GM19238 (cell line): ENCODE measurements at regions not wholly inside any gene's neighbourhood (a gene's known extent, or its start where the extent isn't known, plus 50 kb on each side); places are given as distances from the start of the nearest gene placed in this dataset.
"Not testable (repeated sequence)": the region's sequence is repeated elsewhere in the genome, so short reads cannot be mapped to it uniquely, and the experiment has no call there.

Source experiments
- DNase-seq: peaks from one replicate; pipeline ENCODE4 v3.0.0; 2011; ENCODE audit warnings: low spot score; ENCODE audit not compliant: insufficient read length

DNA sequence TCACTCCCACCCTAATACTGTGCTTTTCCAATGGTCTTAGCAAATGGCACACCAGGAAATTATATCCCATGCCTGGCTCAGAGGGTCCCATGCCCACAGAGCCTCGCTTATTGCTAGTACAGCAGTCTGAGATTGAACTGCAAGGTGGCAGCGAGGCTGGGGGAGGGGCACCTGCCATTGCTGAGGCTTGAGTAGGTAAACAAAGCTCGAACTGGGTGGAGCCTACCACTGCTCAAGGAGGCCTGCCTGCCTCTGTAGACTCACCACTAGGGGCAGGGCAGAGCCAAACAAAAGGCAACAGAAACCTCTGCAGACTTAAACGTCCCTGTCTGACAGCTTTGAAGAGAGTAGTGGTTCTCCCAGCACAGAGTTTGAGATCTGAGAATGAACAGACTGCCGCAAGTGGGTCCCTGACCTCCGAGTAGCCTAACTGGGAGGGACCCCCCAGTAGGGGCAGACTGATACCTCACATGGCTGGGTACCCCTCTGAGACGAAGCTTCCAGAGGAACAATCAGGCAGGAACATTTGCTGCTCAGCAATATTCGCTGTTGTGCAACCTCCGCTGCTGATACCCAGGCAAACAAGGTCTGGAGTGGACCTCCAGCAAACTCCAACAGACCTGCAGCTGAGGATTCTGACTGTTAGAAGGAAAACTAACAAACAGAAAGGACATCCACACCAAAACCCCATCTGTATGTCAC, 150.7 kb upstream of the FOXA2 start:
- DNase-seq = not testable (repeated sequence)

DNA sequence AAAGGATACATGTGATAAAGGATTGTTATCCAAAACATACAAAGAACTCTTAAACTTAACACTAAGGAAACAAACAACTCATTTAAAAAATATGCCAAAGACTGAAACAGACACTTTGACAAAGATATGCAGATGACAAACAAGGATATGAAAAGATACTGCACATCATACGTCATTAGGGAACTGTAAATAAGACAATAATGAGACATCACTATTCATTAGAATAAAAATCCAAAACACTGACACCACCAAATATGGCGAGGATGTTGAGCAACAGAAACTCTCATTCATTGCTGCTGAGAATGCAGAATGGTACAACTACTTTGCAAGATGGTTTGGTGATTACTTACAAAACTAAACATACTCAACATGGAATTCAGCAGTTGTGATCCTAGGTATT, 156.5 kb upstream of the FOXA2 start:
- no peak for DNase-seq

DNA sequence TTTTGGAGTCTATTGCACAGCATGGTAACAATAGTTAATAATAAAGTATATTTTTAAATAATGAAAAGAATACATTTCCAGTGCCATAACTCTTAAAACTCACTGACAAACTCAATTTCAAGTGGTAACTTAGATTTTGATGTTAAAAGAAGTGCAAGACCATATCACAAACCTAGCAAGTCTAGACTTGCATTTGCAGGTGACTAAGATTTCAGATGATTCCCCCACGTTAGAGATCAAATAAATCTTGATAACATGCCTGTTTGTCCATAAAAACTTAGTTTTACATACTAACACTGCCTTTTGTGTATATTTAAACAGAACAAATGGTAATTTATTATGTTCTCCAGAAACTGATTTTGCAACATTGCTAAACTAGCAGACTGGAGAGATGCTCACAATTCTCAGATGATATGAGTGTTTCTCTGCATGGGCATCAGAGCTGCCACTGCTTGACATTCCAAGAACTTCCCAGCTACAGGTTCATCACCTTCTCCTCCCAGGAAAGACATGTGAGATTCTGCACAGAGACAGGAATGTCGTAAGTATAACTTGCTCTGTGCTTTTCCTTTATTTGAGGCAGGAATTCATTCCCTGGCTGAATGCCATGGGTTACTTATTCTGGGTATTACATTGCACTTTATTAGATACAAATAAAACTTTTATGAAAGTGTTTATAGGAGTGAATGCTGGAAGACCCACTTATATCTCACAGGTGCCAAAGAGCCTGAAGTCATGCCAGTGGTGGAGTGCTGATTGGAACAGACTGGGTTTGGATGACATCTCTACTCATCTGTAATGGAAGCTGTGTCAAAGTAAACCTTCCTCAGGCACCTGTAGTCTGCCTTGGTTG, 160.2 kb upstream of the FOXA2 start:
- DNase-seq = no peak

DNA sequence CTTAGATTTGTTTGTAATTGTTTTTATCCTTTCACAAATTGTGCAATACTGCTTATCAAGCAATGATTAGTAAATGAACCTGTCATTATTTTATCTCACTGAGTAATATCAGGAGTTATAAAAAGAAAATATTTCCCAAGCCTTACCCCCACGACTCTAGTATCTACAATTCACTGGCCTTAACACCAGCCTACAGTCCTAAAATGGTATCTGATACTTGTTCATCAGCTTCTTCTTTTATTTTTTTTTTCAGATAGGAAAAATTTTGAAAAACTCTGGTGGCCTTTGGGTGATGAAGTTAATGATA, 160.8 kb upstream of the FOXA2 start:
- DNase-seq = no peak

DNA sequence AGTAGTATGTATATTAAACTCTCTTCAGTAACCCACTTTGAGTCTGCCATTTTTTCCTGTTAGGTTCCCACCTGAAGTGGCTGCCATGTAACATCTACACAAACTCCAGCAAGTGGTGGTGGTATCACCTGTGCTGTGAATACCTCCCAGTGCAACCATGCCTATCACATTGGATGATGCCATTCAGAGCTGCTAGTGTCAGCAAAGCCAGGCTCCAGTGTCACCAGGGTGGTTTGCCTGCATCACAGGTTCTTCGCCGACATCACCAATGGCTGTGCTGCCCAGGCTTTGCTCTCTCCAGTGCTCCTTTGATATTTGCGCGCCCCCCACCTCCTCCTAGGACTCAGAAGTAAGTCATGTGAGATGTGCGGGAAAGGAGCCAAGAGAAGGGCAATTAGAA, 162.6 kb upstream of the FOXA2 start:
- no peak for DNase-seq

DNA sequence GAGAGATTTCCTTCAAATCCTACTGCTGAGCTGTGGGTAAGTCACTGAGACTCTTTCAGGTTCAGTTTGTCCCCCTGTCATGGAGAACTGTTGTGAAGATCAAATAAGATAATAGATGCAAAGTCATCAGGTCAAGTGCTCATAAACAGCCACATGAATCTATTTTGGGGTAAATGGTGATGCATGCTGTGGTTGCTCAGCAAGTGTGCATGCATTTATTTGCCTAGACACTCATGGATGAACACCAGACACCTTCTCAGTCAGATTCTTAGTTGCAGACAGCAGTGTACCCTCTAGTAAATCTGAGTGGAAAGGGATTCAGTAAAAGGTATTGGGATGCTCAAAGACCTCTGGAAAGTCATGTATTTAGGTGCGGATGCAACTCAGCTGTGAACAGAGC, 168.0 kb upstream of the FOXA2 start:
- no peak for DNase-seq

DNA sequence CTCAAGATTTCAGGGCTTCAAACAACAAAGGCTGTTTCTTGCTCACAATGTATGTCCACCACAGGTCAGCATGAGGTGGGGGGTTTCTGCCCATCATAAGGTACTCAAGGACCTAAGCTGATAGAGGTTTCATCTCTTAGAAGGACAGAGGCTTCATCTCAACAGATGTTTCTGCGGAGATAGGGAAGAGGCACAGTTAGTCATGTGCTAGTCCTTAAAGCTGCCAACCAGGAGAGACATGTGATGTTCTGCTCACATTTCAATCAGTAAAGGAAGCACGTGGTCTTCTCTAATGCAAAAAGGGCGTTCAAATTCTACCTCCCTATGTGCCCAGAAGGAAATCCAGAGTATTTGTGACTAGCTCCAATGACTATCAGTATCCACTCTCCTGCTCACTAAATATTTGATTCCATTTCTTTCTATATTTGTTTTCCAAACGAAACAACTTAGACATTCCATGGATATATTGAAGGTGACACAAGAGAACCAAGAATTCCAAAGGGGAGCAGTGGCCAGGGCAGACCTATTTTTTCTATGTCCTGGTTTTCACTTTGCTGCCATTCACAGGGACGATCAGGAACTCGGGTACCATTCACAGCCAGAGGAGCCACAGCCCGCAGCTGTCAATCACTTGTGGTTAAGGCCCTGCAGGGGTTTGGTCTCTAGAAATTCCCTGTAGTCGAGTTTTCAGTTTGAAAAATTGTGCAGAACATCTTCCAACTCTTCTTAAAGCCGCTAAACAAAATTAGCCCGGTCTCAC, 173.2 kb upstream of the FOXA2 start:
- no peak for DNase-seq

DNA sequence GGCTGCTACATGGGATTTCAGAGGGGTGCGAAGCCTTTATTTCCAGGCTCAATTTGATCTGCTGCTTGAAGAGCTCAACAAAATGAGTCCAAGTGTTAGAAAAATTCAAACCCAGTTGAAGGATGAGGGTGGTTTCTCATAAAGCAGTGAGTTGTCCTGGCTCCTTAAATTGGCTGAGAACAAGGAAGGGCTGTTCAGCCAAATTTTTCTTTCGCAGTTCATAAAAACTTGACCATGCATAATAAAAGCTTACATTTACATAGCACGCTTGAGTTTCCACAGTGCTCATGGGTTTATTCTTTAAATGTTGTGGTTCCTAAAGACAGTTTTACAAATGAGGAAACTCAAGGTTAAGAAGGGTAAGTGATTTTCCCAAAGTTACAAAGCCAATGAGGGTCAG, 174.4 kb upstream of the FOXA2 start:
- no peak for DNase-seq

DNA sequence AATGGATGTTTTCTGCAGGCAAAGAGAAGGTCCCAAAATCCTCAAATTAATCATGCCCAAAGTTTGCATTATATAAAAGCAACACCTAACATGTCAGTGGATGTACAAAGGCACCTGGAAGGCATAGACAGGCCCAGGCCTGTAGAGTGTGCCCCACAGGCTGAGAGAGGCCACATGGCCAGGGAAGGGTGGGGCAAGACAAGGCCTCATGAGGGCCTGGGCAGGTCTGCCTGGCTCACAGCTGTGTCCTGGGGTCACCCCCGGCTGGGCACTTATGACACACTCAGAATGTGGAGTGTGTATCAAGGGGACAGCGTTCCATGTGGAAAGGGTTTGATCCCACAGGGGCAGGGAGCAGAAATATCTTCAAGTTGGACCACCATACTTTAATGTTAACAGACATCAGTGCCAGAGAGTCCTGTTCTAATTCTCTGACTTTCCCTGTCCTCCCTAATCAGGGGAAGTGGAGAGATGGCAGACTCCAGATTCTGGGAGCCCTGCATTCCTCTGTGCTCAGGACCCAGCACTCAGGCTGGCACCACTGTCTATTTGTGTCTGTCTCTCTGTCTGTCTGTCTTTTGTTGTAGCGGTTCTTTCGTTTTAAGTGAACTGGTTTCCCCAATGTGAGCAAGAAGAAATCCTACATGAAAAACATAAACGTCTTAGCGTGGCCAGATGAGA, 178.3 kb upstream of the FOXA2 start:
- DNase-seq = no peak

DNA sequence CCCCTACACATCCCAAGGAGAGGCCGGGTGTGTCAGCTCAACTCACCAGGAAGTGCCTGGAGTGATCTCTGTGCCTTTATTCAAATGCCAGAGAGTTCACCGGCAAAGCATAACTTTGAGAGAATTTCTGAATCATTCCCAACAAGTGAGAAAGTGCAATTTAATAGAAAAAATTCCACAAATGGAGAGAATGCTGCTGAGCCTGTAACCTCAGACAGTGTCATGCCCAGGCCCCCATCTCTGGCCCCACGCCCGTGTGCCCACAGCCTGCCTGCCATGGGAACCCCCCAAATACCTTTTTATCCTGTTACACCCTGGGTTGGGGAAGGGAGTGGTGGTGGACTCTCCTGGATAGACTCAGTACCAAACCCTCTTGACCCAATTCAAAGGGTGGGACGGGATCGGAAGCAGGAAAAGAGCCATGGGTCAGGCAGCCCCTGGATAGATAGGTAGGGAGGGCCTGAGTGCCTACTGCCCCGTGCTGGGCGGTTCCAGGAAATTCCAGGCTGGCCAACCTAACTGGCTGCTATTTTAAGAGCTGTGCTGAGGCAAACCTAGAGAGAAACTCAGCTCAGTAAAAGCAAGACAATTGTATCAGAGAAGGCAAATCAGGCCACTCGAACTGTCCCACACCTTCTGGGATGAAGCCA, 179.0 kb upstream of the FOXA2 start:
- DNase-seq = no peak

DNA sequence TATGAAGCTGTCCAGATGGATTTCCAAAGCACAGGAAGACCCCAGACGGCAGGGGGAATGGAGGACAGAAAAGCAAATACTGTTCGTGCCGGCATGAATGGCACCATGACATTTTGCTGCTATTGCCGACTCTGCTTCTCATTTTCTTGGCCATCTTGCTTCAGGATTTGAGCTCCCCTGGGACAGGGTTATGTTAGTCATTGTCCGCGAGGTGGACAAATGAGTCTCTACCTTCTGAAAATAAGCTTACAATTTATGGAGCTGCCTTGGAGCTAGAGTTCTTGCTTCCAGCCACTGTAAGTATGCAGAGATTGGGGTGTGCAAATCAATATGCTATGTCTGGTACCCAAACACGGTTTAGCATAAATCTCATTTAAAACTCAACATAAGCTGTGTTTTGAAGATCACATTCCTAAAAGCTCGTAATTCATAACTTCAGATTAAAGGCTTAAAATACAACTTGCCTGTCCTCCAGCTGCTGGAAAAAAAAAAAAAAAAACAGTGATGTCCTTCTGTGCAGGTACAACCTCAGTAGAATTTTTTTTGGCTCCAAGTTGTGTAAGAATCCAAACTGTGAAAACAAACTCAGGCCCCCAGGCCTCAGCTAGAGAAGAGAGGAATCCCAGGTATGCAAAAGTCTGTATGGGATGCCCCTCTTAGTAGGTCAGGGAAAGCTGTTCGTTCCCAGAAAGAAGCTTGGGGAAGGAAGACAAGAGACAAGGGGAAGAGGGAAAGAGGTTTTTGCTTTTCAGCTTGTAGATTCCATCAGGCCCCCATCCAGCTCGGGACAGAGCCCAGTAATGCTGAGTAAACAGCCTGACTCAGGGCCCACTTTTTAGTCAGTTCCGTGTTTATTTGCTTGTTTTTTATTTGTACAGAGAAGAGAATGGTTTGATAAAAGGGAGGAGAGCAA, 184.2 kb upstream of the FOXA2 start:
- no peak for DNase-seq

DNA sequence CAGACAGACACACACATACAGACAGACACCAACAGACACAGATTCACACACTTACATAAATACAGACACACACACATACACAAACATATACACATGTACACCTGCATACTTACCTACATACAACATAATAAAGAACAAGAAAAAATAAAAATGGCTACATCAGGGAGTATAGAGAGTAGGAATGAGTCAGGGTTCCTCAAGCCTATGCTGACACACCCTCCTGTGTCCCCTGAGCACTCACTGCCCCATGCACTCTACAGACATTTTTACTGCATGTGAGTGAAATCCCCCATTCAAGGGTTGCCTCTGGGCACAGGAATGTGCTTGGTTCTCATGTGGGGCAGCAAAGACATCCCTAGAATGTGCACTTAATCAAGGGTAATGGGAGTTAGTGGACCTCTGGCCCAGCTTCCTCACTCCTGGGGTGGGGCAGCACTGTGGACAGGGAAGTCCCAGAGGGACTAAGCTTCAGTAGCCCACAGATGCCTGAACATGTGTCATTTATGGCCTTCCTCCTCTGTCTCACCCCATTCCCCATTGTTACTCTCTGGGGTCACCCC, 185.9 kb upstream of the FOXA2 start:
- no peak for DNase-seq

DNA sequence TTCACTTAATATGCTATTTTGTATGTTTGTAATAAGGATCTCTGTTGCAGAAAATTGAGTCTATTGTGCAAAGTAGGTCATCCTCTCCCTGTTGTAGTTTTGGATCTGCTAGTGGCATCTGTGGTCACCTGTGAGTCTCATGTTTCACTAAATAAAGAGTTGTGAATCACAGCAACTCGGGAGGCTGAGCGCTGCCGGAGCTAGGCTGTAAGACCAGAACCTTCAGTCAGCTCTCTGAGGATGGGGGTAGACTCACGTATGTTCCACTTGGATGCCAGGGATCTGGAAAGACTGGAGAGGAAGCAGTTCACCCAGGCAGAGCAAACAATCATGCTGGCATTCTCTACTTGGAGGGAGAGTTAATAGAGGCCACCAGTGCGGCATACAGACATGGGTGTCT, 187.3 kb upstream of the FOXA2 start:
- no peak for DNase-seq

DNA sequence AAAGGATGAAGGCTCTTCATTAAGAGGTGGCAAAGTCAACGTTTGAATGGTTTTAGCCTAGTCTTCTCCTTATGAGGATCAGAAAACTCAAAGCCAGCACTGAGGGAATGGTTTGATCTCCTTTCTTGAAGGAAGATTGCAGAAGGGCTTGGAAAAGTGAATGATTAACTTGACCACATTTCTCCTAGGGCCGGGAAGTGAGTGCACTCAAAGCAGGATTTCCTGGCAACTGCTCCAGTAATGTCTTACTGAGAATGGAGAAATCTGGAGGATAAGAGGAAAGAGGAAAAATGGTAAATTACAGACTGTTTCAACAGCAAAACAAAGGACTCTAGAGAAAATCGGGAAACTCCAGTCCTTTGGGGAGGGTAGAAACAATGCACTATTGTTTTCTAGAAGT, 189.0 kb upstream of the FOXA2 start:
- DNase-seq = no peak

DNA sequence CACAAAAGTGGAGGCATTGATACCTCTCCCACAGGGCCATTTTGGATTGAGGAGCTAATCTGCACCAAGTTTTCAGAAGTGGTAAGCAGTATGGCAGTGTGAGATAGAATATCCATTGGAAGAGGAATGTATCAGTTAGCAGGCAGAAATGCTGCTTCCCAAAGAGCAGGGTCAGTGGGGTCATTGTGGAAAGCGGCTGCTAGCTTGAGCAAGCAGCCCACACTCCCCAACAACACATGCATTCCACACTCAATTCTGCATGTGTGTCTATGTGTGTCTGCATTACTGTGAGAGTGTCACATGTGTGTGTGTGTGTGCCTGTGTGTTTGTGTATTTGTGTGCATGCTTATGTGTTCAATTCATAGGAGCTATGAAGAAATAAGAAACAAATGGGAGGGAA, 190.9 kb upstream of the FOXA2 start:
- DNase-seq = no peak

DNA sequence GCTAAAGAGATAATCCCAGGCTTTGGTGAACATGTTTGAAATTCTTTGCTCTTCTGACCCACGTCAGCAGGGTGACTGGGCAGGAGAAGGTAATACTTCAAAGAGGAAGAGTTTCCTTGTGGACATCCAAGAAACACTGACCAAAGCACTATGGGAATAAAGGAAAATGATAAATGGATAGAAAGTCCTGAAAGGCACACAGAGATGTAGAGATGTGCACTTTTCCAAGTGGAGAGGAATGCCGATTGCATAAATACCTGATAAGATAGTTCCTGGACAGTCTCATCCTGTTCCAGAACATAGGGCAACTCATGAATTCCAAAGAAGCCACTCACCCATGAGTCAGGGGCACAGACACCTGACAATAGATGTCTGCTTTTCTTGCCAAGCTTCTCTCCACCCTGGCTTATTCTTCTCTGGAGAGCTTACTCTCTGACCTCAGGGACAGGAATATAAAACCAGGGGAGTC, 191.3 kb upstream of the FOXA2 start:
- DNase-seq = no peak

DNA sequence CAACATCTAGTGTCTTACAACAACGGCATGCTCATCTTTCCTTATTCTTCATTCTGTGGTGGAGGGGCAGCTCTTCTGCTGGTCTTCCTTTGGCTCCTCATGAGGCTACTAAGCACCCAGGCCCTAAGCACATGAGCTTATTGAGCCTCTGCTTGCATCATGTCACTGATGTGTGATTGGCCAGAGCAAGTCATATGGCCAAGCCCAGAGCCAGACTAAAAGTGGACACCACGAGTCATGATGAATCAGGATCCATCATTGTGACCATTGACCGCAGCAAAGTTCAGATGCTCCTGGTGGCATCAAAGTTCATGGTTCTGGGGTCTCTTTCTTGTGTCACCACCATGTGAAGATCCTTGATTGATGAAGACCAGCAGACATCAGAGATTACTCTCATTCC, 192.0 kb upstream of the FOXA2 start:
- no peak for DNase-seq

DNA sequence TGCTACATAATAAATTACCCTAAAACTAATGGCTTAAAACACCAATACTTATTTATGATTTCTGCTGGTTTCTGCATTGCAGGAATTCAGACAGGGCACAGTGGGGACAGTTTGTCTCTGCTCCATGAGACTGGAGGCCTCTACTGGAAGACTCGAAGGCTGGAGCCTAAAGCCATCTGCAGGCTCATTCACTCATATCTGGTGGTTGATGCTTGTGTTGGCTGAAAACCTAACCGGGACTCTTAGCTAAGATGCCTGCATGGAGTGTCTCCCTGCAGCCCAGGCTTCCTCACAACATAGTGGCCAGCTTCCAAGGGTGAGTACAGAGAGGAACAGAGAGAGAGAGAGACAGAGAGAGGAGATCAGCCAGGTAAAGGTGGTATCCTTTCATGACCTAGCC, 195.5 kb upstream of the FOXA2 start:
- no peak for DNase-seq

DNA sequence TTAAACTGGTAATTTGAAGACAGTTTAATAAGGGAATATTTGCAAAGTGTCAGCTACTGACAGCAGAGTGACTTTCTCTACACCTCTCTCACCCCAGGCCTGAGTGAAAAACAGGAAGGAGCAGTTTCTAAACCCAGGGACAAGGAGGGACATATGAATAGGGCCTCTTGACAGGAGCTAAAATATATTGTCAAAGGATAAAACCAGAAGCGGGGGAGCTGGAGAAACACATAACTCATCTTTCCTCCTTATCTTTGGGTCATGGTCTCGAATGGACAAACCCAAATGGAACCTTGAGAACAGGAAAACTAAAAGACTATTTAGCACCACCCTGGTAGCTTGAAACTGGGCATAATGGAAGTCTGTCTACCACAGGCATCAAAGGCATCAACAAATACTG, 197.5 kb upstream of the FOXA2 start:
- no peak for DNase-seq

DNA sequence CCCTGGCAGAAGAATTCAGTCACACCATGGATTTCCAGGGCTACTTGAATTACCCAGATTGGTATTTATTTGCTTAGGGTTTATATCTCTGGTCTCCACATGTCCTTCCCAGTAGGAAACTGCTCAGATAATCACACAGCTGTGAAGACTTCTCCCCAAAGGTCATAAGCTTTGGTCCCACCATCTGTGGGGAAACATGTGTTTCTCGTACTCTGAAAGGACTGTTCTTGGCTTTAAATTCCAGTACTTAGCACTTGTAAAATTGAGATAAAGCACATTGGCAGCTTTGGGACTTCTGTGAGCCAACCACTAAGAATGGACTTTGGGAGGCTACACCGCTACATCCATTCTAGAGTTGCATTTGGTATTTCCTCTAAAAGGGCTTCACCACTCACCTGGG, 205.3 kb upstream of the FOXA2 start:
- DNase-seq = no peak
